ENCODE measurements at regions not wholly inside any gene's neighbourhood (a gene's known extent, or its start where the extent isn't known, plus 50 kb on each side); places are given as distances from the start of the nearest gene placed in this dataset.

DNA sequence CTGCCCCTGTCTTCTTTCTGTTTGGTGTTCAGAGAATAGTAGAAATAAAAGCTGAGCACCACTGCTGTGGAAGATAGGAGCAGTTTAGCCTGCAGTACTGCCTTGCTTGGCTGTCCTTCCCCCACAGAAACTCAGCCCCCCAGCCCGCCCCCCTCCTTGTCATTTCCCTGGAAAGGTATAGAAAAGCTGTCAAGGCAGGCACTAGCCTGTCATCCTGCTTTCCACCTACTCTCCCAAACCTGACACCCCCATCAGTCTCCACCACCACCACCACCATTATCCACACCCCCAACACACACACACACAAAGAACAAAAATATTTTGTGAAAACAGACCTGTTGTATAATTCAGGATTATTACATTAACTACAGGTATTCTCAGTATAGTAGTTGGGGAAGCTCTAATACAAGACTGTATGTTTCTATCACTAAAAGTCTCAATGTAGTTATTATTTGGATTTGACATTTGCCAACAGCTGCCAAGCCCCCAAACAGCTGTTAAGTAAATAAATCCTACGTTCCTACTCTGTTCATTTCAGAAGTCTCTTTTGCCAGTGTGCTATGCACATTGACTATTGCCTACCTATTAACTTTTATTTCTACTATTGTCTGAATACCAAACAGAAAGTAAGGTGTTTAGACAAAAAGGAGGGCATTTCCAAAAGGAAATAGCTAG is 128.8 kb downstream of the CYB561 start:
- Histone ChIP-seq H3K23ac (ENCODE audit: low read depth, low read length, poor library complexity) (no peak overlapping the region), H3K4ac (ENCODE audit: low read length) (no peak overlapping the region), H3K18ac (ENCODE audit: low read length) (no peak overlapping the region), H2BK15ac (ENCODE audit: low read length) (no peak overlapping the region), H2BK120ac (ENCODE audit: low read depth, low read length) (no peak overlapping the region), H3K9ac (ENCODE audit: low read depth, low read length, poor library complexity) (no peak overlapping the region), H4K91ac (ENCODE audit: low read depth, low read length, poor library complexity) (no peak overlapping the region), H2AK5ac (ENCODE audit: low read depth, low read length) (no peak overlapping the region), H3K9me3 (replicated peaks in 1 of 2; ENCODE audit: control insufficient read depth in 2 of 2, insufficient read depth in 1 of 2, low read depth in 1 of 2, low read length in 2 of 2) (peaks cover 0 to under 1% of the 10 kb centered on the region in 2 donors), H3K14ac (ENCODE audit: low read length) (no peak overlapping the region), H3K4me1 (ENCODE audit: control insufficient read depth in 2 of 2, insufficient read depth in 1 of 2, low read depth in 1 of 2, low read length in 2 of 2) (no peaks in the 10 kb centered on the region), H2BK5ac (ENCODE audit: low read length) (no peak overlapping the region), H2BK12ac (ENCODE audit: low read length) (no peak overlapping the region), H3K79me1 (ENCODE audit: low read depth, low read length) (no peaks in the 10 kb centered on the region), H2AFZ (ENCODE audit: low read length) (no peak overlapping the region), H3K36me3 (replicated peaks in 1 of 2; ENCODE audit: control insufficient read depth in 2 of 2, insufficient read depth in 2 of 2, low read length in 2 of 2) (peaks cover 3 to 86% of the 10 kb centered on the region in 2 donors), H3K27ac (replicated peaks; ENCODE audit: low read length) (no peak overlapping the region), H3K4me2 (ENCODE audit: insufficient read depth, low read length, poor library complexity, severe bottlenecking) (no peak overlapping the region), H3K27me3 (ENCODE audit: control insufficient read depth in 3 of 3, insufficient read depth in 3 of 3, low read depth in 1 of 3, low read length in 3 of 3) (peaks cover 0 to 2% (median 0%) of the 10 kb centered on the region in 3 experiments), H4K8ac (ENCODE audit: low read depth, low read length) (no peak overlapping the region), H3K4me3 (ENCODE audit: low read length in 2 of 2) (no peak overlapping the region)
- no CpG with 5 or more reads among the region's 2 CpGs for WGBS, 2 donors (ENCODE audit: extremely low coverage in 2 of 2, insufficient read length in 2 of 2, insufficient replicate concordance in 1 of 2)
- DNase-seq (ENCODE audit: low spot score) = no peak

DNA sequence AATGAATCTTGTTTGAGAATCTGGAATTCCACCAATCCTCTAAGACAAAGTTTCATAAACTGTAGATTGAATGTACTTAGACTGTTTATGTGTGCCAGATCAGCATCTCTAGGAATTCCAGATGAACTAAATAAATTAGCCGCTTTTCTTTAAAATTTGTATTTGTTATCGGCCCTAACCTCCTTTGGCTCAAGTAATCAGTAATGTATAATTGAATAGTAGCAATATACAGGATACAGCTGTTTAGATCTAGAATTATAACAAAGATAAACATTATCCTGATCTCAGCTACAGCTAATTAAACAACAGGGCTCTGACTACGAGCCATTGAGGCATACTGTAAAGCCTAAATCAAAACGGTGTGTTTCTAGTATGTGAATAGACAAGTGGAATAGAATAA is 120.3 kb downstream of the CYB561 start:
- no peak overlapping the region for H3K27ac ChIP-seq (replicated peaks; ENCODE audit: low read length)
- H3K36me3 ChIP-seq (replicated peaks in 1 of 2; ENCODE audit: control insufficient read depth in 2 of 2, insufficient read depth in 2 of 2, low read length in 2 of 2) = peaks cover 3 to 85% of the 10 kb centered on the region in 2 donors
- H3K4me2 ChIP-seq (ENCODE audit: insufficient read depth, low read length, poor library complexity, severe bottlenecking) = no peak overlapping the region
- H3K4me3 ChIP-seq (ENCODE audit: low read length in 2 of 2) = no peak overlapping the region
- peaks cover 0 to 8% of the 10 kb centered on the region in 2 donors for H3K9me3 ChIP-seq (replicated peaks in 1 of 2; ENCODE audit: control insufficient read depth in 2 of 2, insufficient read depth in 1 of 2, low read depth in 1 of 2, low read length in 2 of 2)
- no peaks in the 10 kb centered on the region for H3K27me3 ChIP-seq (ENCODE audit: control insufficient read depth in 3 of 3, insufficient read depth in 3 of 3, low read depth in 1 of 3, low read length in 3 of 3)
- no peak overlapping the region for H2BK120ac ChIP-seq (ENCODE audit: low read depth, low read length)
- no peak overlapping the region for H2AFZ ChIP-seq (ENCODE audit: low read length)
- H3K79me1 ChIP-seq (ENCODE audit: low read depth, low read length) = no peaks in the 10 kb centered on the region
- no peak overlapping the region for H3K9ac ChIP-seq (ENCODE audit: low read depth, low read length, poor library complexity)
- H3K18ac ChIP-seq (ENCODE audit: low read length) = no peak overlapping the region
- no peak overlapping the region for H3K4ac ChIP-seq (ENCODE audit: low read length)
- H3K23ac ChIP-seq (ENCODE audit: low read depth, low read length, poor library complexity) = no peak overlapping the region
- no peak overlapping the region for H4K91ac ChIP-seq (ENCODE audit: low read depth, low read length, poor library complexity)
- no peak for DNase-seq (ENCODE audit: low spot score)
- no peak overlapping the region for H2BK5ac ChIP-seq (ENCODE audit: low read length)
- H4K8ac ChIP-seq (ENCODE audit: low read depth, low read length) = no peak overlapping the region
- no CpG with 5 or more reads among the region's 4 CpGs for WGBS, 2 donors (ENCODE audit: extremely low coverage in 2 of 2, insufficient read length in 2 of 2, insufficient replicate concordance in 1 of 2)
- H2AK5ac ChIP-seq (ENCODE audit: low read depth, low read length) = no peak overlapping the region
- H3K4me1 ChIP-seq (ENCODE audit: control insufficient read depth in 2 of 2, insufficient read depth in 1 of 2, low read depth in 1 of 2, low read length in 2 of 2) = no peaks in the 10 kb centered on the region
- no peak overlapping the region for H2BK12ac ChIP-seq (ENCODE audit: low read length)
- H2BK15ac ChIP-seq (ENCODE audit: low read length) = no peak overlapping the region
- H3K14ac ChIP-seq (ENCODE audit: low read length) = no peak overlapping the region

DNA sequence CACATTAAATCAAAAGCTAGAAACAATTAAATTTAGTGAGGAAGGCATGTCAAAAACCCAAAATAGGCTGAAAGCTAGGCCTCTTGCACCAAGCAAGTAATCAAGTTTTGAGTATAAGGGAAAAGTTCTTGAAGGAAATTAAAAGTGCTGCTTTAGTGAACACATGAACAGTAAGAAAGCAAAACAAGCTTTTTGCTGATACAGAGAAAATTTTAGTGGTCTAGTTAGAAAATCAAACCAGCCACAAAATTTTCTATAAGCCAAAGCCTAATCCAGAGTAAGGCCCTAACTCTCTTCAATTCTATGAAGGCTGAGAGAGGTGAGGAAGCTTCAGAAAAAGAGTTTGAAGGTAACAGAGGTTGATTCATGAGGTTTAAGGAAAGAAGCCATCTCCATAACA is 116.2 kb downstream of the CYB561 start:
- Histone ChIP-seq H3K9ac (ENCODE audit: low read depth, low read length, poor library complexity) (no peak overlapping the region), H3K36me3 (replicated peaks in 1 of 2; ENCODE audit: control insufficient read depth in 2 of 2, insufficient read depth in 2 of 2, low read length in 2 of 2) (peaks cover 3 to 85% of the 10 kb centered on the region in 2 donors), H3K4me3 (ENCODE audit: low read length in 2 of 2) (no peak overlapping the region), H2AFZ (ENCODE audit: low read length) (no peak overlapping the region), H3K9me3 (replicated peaks in 1 of 2; ENCODE audit: control insufficient read depth in 2 of 2, insufficient read depth in 1 of 2, low read depth in 1 of 2, low read length in 2 of 2) (peaks cover 0 to 8% of the 10 kb centered on the region in 2 donors), H3K79me1 (ENCODE audit: low read depth, low read length) (no peaks in the 10 kb centered on the region), H2BK120ac (ENCODE audit: low read depth, low read length) (no peak overlapping the region), H2AK5ac (ENCODE audit: low read depth, low read length) (no peak overlapping the region), H3K18ac (ENCODE audit: low read length) (no peak overlapping the region), H3K23ac (ENCODE audit: low read depth, low read length, poor library complexity) (no peak overlapping the region), H2BK5ac (ENCODE audit: low read length) (no peak overlapping the region), H4K8ac (ENCODE audit: low read depth, low read length) (no peak overlapping the region), H3K27me3 (ENCODE audit: control insufficient read depth in 3 of 3, insufficient read depth in 3 of 3, low read depth in 1 of 3, low read length in 3 of 3) (no peaks in the 10 kb centered on the region), H2BK12ac (ENCODE audit: low read length) (no peak overlapping the region), H4K91ac (ENCODE audit: low read depth, low read length, poor library complexity) (no peak overlapping the region), H3K4me1 (ENCODE audit: control insufficient read depth in 2 of 2, insufficient read depth in 1 of 2, low read depth in 1 of 2, low read length in 2 of 2) (no peaks in the 10 kb centered on the region), H2BK15ac (ENCODE audit: low read length) (no peak overlapping the region), H3K4me2 (ENCODE audit: insufficient read depth, low read length, poor library complexity, severe bottlenecking) (no peak overlapping the region), H3K4ac (ENCODE audit: low read length) (no peak overlapping the region), H3K27ac (replicated peaks; ENCODE audit: low read length) (no peak overlapping the region), H3K14ac (ENCODE audit: low read length) (no peak overlapping the region)
- DNase-seq (ENCODE audit: low spot score) = no peak

DNA sequence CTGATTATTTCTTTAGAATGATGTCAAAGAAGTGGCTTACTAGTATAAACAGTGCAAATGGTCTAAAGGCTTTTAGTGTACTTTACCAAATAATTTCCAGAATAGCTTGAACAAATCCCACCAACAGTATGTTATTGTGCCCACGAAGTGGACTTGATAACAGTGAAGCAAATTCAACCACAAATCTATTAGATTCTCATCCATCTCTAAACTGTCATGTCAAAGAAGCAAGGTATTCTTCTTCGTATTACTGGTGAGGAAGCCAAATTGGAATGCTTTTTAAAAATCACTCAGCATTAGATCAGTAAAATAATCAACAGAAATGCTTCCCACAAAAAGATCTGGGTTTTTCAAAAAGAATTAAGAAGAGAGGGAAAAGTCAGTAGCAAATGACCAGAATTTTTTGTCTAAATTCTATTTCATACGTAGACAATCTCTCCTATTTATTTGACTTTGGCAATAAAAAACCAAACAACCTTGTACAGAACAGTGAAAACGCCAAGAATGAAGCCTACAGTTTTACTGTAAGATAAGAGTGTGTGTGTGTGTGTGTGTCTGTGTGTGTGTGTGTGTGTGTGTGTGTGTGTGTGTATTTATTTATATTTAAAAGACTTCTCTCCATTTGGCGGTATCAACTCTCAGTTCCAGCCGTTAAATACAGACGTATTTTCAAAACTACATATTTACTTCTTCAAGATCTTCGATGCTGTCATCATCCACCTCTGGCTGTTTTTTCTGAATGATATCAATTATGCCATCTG is 114.6 kb downstream of the CYB561 start:
- no peak overlapping the region for H3K18ac ChIP-seq (ENCODE audit: low read length)
- H3K79me1 ChIP-seq (ENCODE audit: low read depth, low read length) = no peaks in the 10 kb centered on the region
- no peak overlapping the region for H2BK15ac ChIP-seq (ENCODE audit: low read length)
- H3K9me3 ChIP-seq (replicated peaks in 1 of 2; ENCODE audit: control insufficient read depth in 2 of 2, insufficient read depth in 1 of 2, low read depth in 1 of 2, low read length in 2 of 2) = peaks cover 0 to 5% of the 10 kb centered on the region in 2 donors
- no peak overlapping the region for H3K4ac ChIP-seq (ENCODE audit: low read length)
- no peak overlapping the region for H3K4me2 ChIP-seq (ENCODE audit: insufficient read depth, low read length, poor library complexity, severe bottlenecking)
- no peak overlapping the region for H3K14ac ChIP-seq (ENCODE audit: low read length)
- H3K27me3 ChIP-seq (ENCODE audit: control insufficient read depth in 3 of 3, insufficient read depth in 3 of 3, low read depth in 1 of 3, low read length in 3 of 3) = no peaks in the 10 kb centered on the region
- no peak for DNase-seq (ENCODE audit: low spot score)
- H2AFZ ChIP-seq (ENCODE audit: low read length) = no peak overlapping the region
- H4K91ac ChIP-seq (ENCODE audit: low read depth, low read length, poor library complexity) = no peak overlapping the region
- WGBS, 2 donors (ENCODE audit: extremely low coverage in 2 of 2, insufficient read length in 2 of 2, insufficient replicate concordance in 1 of 2) = no CpG with 5 or more reads among the region's 8 CpGs
- no peak overlapping the region for H2AK5ac ChIP-seq (ENCODE audit: low read depth, low read length)
- H2BK5ac ChIP-seq (ENCODE audit: low read length) = no peak overlapping the region
- no peak overlapping the region for H2BK12ac ChIP-seq (ENCODE audit: low read length)
- no peak overlapping the region for H3K23ac ChIP-seq (ENCODE audit: low read depth, low read length, poor library complexity)
- no peak overlapping the region for H3K9ac ChIP-seq (ENCODE audit: low read depth, low read length, poor library complexity)
- H3K4me1 ChIP-seq (ENCODE audit: control insufficient read depth in 2 of 2, insufficient read depth in 1 of 2, low read depth in 1 of 2, low read length in 2 of 2) = no peaks in the 10 kb centered on the region
- H3K36me3 ChIP-seq (replicated peaks in 1 of 2; ENCODE audit: control insufficient read depth in 2 of 2, insufficient read depth in 2 of 2, low read length in 2 of 2) = peaks cover 3 to 71% of the 10 kb centered on the region in 2 donors
- no peak overlapping the region for H2BK120ac ChIP-seq (ENCODE audit: low read depth, low read length)
- H3K27ac ChIP-seq (replicated peaks; ENCODE audit: low read length) = no peak overlapping the region
- H3K4me3 ChIP-seq (ENCODE audit: low read length in 2 of 2) = no peak overlapping the region
- H4K8ac ChIP-seq (ENCODE audit: low read depth, low read length) = no peak overlapping the region

All from neuronal stem cell (in vitro differentiated cells).